Sigmoid colon (tissue), 6 donors: ENCODE measurements at regions not wholly inside any gene's neighbourhood (a gene's known extent, or its start where the extent isn't known, plus 50 kb on each side); places are given as distances from the start of the nearest gene placed in this dataset.
"Not testable (repeated sequence)": the region's sequence is repeated elsewhere in the genome, so short reads cannot be mapped to it uniquely, and the experiment has no call there.

ENCODE experiments used
- DNase-seq: peaks from one replicate; pipeline ENCODE4 v3.0.0-alpha.2; 2019
- H3K27ac ChIP-seq, 4 donors: fragments of 200-600 bp; sonication (generic); one replicate each; pipeline ENCODE4 v1.5.1; 2016 to 2019; ENCODE audit warnings: mild to moderate bottlenecking in 1 of 4
- H3K27me3 ChIP-seq, 3 donors: fragments of 200-600 bp; sonication (generic); one replicate each; pipeline ENCODE4 v1.5.1; 2019; ENCODE audit warnings: mild to moderate bottlenecking in 1 of 3
- H3K36me3 ChIP-seq, 4 donors: fragments of 200-600 bp; sonication (generic); one replicate each; pipeline ENCODE4 v1.5.1; 2016 to 2019
- H3K4me1 ChIP-seq, 4 donors: fragments of 200-600 bp; sonication (generic); one replicate each; pipeline ENCODE4 v1.5.1; 2017 to 2019
- H3K4me3 ChIP-seq, 4 donors: fragments of 200-600 bp; sonication (generic); one replicate each; pipeline ENCODE4 v1.5.1; 2017 to 2019; ENCODE audit warnings: mild to moderate bottlenecking in 2 of 4, moderate library complexity in 1 of 4
- H3K9me3 ChIP-seq, 4 donors: fragments of 200-600 bp in 3 of 4; sonication (generic) in 3 of 4; one replicate each; pipeline versions ENCODE4 v1.5.1 to v1.6.1; 2013 to 2019
- EP300 ChIP-seq, 4 donors: sonication (generic); formaldehyde crosslinking; IDR thresholded peaks; one replicate each; pipeline ENCODE4 v1.6.1; 2017; ENCODE audit warnings: antibody characterized with exemption in 4 of 4
- POLR2A ChIP-seq, 2 donors: fragments of 450-650 bp; IDR thresholded peaks; one replicate each; pipeline ENCODE4 v1.6.1; 2016; ENCODE audit warnings: antibody characterized with exemption in 2 of 2, mild to moderate bottlenecking in 2 of 2, moderate library complexity in 2 of 2
- POLR2AphosphoS5 ChIP-seq, 4 donors: sonication (generic); formaldehyde crosslinking; IDR thresholded peaks; one replicate each; pipeline ENCODE4 v1.6.1; 2017; ENCODE audit warnings: antibody characterized with exemption in 4 of 4
- WGBS, 2 donors: extraction: QIAGEN DNeasy Blood & Tissue Kit; methylation state at CpG; one replicate each; pipeline ENCODE4 v1.1.7; 2013; 5-methylcytosine and 5-hydroxymethylcytosine counted together
- intact Hi-C: fragments of 100-400 bp; cut with DNase I; formaldehyde crosslinking; loops from one replicate; pipeline ENCODE4 v1.15.1; 2023
- small RNA-seq, 3 donors: library from RNA; depleted of rRNA; stranded (forward); fragments of <200 nt; gene quantifications; one replicate each; pipeline ENCODE3, GENCODE V24; 2016
- TF ChIP-seq, protein P1 (sequence below), 4 experiments: fragments of 450-650 bp in 3 of 4; fragments of 200-600 bp in 1 of 4; IDR thresholded peaks; one replicate each; pipeline ENCODE4 v1.5.1; 2016 to 2019; ENCODE audit warnings: antibody characterized with exemption in 4 of 4, mild to moderate bottlenecking in 3 of 4, moderate library complexity in 2 of 4
- donor health status: healthy with polysubstance abuse.
- donor health status: healthy.

DNA sequence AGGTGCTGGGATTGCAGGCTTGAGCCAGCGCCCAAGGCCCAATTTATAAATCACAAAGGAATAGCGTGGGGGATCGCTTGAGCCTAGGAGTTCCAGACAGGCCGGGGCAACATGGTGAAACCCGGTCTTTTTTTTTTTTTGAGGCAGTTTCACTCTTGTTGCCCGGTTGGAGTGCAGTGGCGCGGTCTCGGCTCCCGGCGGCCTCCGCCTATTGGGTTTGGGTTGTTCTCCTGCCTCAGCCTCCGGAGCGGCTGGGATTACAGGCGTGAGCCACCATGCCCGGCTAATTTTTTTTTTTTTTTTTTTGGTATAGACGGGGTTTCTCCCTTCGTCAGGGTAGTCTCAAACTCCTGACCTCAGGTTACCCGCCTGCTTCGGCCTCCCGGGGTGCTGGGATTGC lies 65.0 kb downstream of the GOLGA6L7 start:
- no peak overlapping the region for H3K27ac ChIP-seq
- peaks cover 0 to 2% (median under 1%) of the 10 kb centered on the region in 4 donors for H3K4me1 ChIP-seq
- 96 to 97% methylated on average over 21 of the region's 21 CpGs for WGBS, 2 donors
- intact Hi-C loops = no loop called here
- DNase-seq = no peak
- TF ChIP-seq POLR2A (IDR thresholded peaks at IDR 0.05) = no peak
- TF ChIP-seq POLR2AphosphoS5 (IDR thresholded peaks at IDR 0.05) = no peak
- no peak for TF ChIP-seq EP300 (IDR thresholded peaks at IDR 0.05)
- TF ChIP-seq, protein P1, sequence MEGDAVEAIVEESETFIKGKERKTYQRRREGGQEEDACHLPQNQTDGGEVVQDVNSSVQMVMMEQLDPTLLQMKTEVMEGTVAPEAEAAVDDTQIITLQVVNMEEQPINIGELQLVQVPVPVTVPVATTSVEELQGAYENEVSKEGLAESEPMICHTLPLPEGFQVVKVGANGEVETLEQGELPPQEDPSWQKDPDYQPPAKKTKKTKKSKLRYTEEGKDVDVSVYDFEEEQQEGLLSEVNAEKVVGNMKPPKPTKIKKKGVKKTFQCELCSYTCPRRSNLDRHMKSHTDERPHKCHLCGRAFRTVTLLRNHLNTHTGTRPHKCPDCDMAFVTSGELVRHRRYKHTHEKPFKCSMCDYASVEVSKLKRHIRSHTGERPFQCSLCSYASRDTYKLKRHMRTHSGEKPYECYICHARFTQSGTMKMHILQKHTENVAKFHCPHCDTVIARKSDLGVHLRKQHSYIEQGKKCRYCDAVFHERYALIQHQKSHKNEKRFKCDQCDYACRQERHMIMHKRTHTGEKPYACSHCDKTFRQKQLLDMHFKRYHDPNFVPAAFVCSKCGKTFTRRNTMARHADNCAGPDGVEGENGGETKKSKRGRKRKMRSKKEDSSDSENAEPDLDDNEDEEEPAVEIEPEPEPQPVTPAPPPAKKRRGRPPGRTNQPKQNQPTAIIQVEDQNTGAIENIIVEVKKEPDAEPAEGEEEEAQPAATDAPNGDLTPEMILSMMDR (IDR thresholded peaks at IDR 0.05) = no peak
- no peak overlapping the region for H3K4me3 ChIP-seq
- peaks cover 0 to 3% (median 0%) of the 10 kb centered on the region in 3 donors for H3K27me3 ChIP-seq
- no peaks in the 10 kb centered on the region for H3K36me3 ChIP-seq
- H3K9me3 ChIP-seq = no peaks in the 10 kb centered on the region

DNA sequence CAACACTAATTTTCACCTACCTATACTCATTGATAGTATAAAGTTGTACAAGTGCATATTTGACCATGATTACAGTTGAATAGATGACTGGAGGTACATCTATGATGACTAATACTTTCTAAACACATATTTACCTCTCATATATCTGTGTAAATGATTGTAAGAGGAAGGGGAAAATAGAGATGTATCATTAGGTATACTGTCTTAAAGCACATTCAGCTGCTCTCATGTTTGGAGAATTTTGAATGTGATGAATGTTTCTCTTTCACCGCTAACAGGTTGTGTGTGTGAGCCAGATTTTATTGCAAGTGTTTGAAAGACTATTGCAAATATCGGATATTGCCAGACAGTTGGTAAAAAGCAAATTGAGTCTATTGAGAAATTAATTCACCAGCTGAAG lies 66.2 kb upstream of the GOLGA8M start:
- H3K36me3 ChIP-seq, H3K27me3 ChIP-seq, intact Hi-C loops, H3K27ac ChIP-seq, H3K4me3 ChIP-seq, H3K9me3 ChIP-seq, H3K4me1 ChIP-seq, DNase-seq: not testable (repeated sequence)
- WGBS, 2 donors = 83 to 88% methylated on average over 2 of the region's 2 CpGs

DNA sequence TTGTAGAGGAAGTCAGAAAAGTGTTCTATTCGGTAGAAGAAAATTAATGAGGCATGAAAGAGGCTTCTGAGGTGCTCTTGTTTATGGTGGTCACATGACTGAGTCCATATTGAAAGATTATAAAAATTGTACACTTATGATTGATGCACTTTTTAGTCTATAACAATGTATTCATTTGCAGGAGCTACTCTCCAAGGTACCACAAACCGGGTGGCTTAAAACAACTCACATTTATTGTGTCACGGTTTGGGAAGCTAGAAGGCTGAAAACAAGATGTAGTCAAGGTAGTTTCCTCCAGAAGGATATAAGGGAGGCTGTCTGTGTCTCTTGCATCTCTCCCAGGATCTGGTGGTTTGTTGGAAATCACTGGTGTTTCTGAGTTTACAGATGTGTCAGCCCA lies 60.6 kb upstream of the GOLGA8M start:
- H3K4me1 ChIP-seq, H3K9me3 ChIP-seq, H3K27ac ChIP-seq, intact Hi-C loops, DNase-seq, H3K4me3 ChIP-seq, H3K36me3 ChIP-seq, H3K27me3 ChIP-seq: not testable (repeated sequence)
- WGBS, 2 donors = 46 to 69% methylated on average over 3 of the region's 3 CpGs

Small RNAs in the stretch of these regions (small RNA-seq; reads per million reads assigned to genes)
- 0 reads per million in 3 donors for gene AC055876.3
